PC-3 (cell line): ENCODE measurements at regions not wholly inside any gene's neighbourhood (a gene's known extent, or its start where the extent isn't known, plus 50 kb on each side); places are given as distances from the start of the nearest gene placed in this dataset.
A peak's percentile ranks its signal among the peaks of the same experiment; 100 is the strongest.

Source experiments
- ATAC-seq: fragments of 200-7000 bp; cut with Tn5 transposase; 2 replicates; pipeline ENCODE4 v1.9.1; 2020; ENCODE audit warnings: mild to moderate bottlenecking, moderate library complexity
- BruUV-seq: library from RNA; stranded (reverse); fragments of 400-500 nt; replicated peaks from 2 replicates; lab custom pipeline; 2021; lab: Mats Ljungman, UMichigan
- CTCF ChIA-PET: fragments of 300-600 bp; sonication (Branson Sonifier 250); formaldehyde crosslinking; loops from one replicate; lab custom pipeline; 2022; ENCODE audit warnings: antibody characterized with exemption; lab: Charles Lee
- POLR2A ChIA-PET: fragments of 300-600 bp; sonication (Branson Sonifier 250); formaldehyde crosslinking; loops from one replicate; lab custom pipeline; 2022; ENCODE audit warnings: antibody characterized with exemption; ENCODE audit not compliant: unreplicated experiment; lab: Charles Lee
- DNase-seq: peaks from one replicate; pipeline ENCODE4 v3.0.0-alpha.2; 2015
- H2AFZ ChIP-seq: fragments of 300-600 bp; sonication (generic); 2 replicates; pipeline ENCODE4 v1.6.0; 2016; ENCODE audit warnings: antibody characterized with exemption, low read length
- H3F3A ChIP-seq: fragments of 300-600 bp; sonication (generic); one replicate; pipeline ENCODE4 v1.6.0; 2017; ENCODE audit warnings: antibody characterized with exemption, low read length, control low read depth, mild to moderate bottlenecking; ENCODE audit not compliant: unreplicated experiment
- H3K27ac ChIP-seq: fragments of 300-600 bp; sonication (generic); 2 replicates; pipeline ENCODE4 v1.5.1; 2016; ENCODE audit warnings: mild to moderate bottlenecking, low read length
- H3K27me3 ChIP-seq: fragments of 300-600 bp; sonication (generic); 2 replicates; pipeline ENCODE4 v1.6.1; 2016; ENCODE audit warnings: low read length, mixed read lengths
- H3K36me3 ChIP-seq: fragments of 300-600 bp; sonication (generic); 2 replicates; pipeline ENCODE4 v1.6.1; 2016; ENCODE audit warnings: low read depth, mixed run types, low read length, mixed read lengths
- H3K4me1 ChIP-seq: fragments of 300-600 bp; sonication (generic); 2 replicates; pipeline ENCODE4 v1.5.1; 2016; ENCODE audit warnings: low read length; ENCODE audit not compliant: insufficient read depth
- H3K4me2 ChIP-seq: fragments of 300-600 bp; sonication (generic); 2 replicates; pipeline ENCODE4 v1.6.0; 2016; ENCODE audit warnings: low read length
- H3K4me3 ChIP-seq: fragments of 300-600 bp; sonication (generic); 2 replicates; pipeline ENCODE4 v1.5.1; 2016; ENCODE audit warnings: mild to moderate bottlenecking, low read length, mixed read lengths
- H3K79me2 ChIP-seq: fragments of 300-600 bp; sonication (generic); 2 replicates; pipeline ENCODE4 v1.6.1; 2017; ENCODE audit warnings: low read length, mixed read lengths
- H3K9ac ChIP-seq: fragments of 300-600 bp; sonication (generic); 2 replicates; pipeline ENCODE4 v1.6.0; 2016; ENCODE audit warnings: mild to moderate bottlenecking, low read length
- H3K9me2 ChIP-seq: fragments of 300-600 bp; sonication (generic); replicated peaks from 2 replicates; pipeline ENCODE4 v1.6.1; 2016; ENCODE audit warnings: mixed run types, low read length, mixed read lengths
- H3K9me3 ChIP-seq: fragments of 300-600 bp; sonication (generic); 2 replicates; pipeline ENCODE4 v1.6.1; 2016; ENCODE audit warnings: low read length, mixed read lengths
- H4K20me1 ChIP-seq: fragments of 300-600 bp; sonication (generic); 2 replicates; pipeline ENCODE4 v1.6.1; 2016; ENCODE audit warnings: low read length, mixed read lengths
- CTCF ChIP-seq: fragments of 300-600 bp; sonication (generic); conservative IDR thresholded peaks from 2 replicates; pipeline ENCODE4 v1.5.1; 2017; ENCODE audit warnings: antibody characterized with exemption, low read depth, mild to moderate bottlenecking, low read length
- EZH2 ChIP-seq: fragments of 300-600 bp; sonication (generic); IDR thresholded peaks from one replicate; pipeline ENCODE4 v1.6.1; 2017; ENCODE audit warnings: antibody characterized with exemption, mild to moderate bottlenecking, low read length; ENCODE audit not compliant: unreplicated experiment
- EZH2phosphoT487 ChIP-seq: fragments of 300-600 bp; sonication (generic); IDR thresholded peaks from 2 replicates; pipeline ENCODE4 v1.6.1; 2018; ENCODE audit warnings: mild to moderate bottlenecking, antibody characterized with exemption, low read length, borderline replicate concordance
- intact Hi-C: fragments of 100-400 bp; cut with micrococcal nuclease; formaldehyde crosslinking; loops from 2 replicates; pipeline ENCODE4 v1.9.0; 2023

GRCh38 chr4:36990128-36990872 lies 254.2 kb upstream of the NWD2 start:
- Histone ChIP-seq H3K79me2 (no peaks in the 10 kb centered on the region), H4K20me1 (no peaks in the 10 kb centered on the region), H3K4me1 (0 out of 2 replicates have a peak, but pooled peaks cover 8% of the 10 kb centered on the region), H3K9me2 (no peaks in the 10 kb centered on the region), H3K9ac (no peak overlapping the region), H3K27me3 (no peaks in the 10 kb centered on the region), H3K4me3 (no peak overlapping the region), H2AFZ (no peak overlapping the region), H3K27ac (no peak overlapping the region), H3F3A (no peaks in the 10 kb centered on the region), H3K36me3 (no peaks in the 10 kb centered on the region), H3K4me2 (no peak overlapping the region), H3K9me3 (no peaks in the 10 kb centered on the region)
- TF ChIP-seq EZH2: no peak
- no peak for TF ChIP-seq CTCF
- TF ChIP-seq EZH2phosphoT487: no peak
- no TSS peak for BruUV-seq
- no peak for DNase-seq
- CTCF ChIA-PET: no interaction called here
- ATAC-seq: no peak
- POLR2A ChIA-PET: no interaction called here
- intact Hi-C loops: no loop called here

- no peaks in the 10 kb centered on the region for H3K9me3 ChIP-seq
- no peak overlapping the region for H3K9ac ChIP-seq
- H3K27me3 ChIP-seq: no peaks in the 10 kb centered on the region
- H3K36me3 ChIP-seq: no peaks in the 10 kb centered on the region
- 0 out of 2 replicates have a peak, but pooled peaks cover 14% of the 10 kb centered on the region for H3K4me1 ChIP-seq
- BruUV-seq: no TSS peak
- peak overlapping the region; percentile 37; the same call in 1 of the 2 replicates for H3K4me2 ChIP-seq
- no peaks in the 10 kb centered on the region for H3K9me2 ChIP-seq
- ChIA-PET POLR2A (no interaction called here), CTCF (no interaction called here)
- no peak overlapping the region for H2AFZ ChIP-seq
- no peak overlapping the region for H3K4me3 ChIP-seq
- H4K20me1 ChIP-seq: no peaks in the 10 kb centered on the region
- no peak overlapping the region for H3K27ac ChIP-seq
- ATAC-seq (no peak), DNase-seq (peak; percentile 44)
- TF ChIP-seq EZH2phosphoT487: no peak
- TF ChIP-seq EZH2: no peak
- TF ChIP-seq CTCF: no peak
- no peaks in the 10 kb centered on the region for H3K79me2 ChIP-seq
- H3F3A ChIP-seq: no peaks in the 10 kb centered on the region
- intact Hi-C loops: no loop called here
These were observed 246.8 kb upstream of the NWD2 start for GRCh38 chr4:36997727-36998126.

- Histone ChIP-seq H3K9me3 (no peaks in the 10 kb centered on the region), H3K9ac (no peak overlapping the region), H3K27me3 (no peaks in the 10 kb centered on the region), H3F3A (no peaks in the 10 kb centered on the region), H4K20me1 (no peaks in the 10 kb centered on the region), H3K79me2 (no peaks in the 10 kb centered on the region), H3K4me2 (no peak overlapping the region), H3K9me2 (no peaks in the 10 kb centered on the region), H2AFZ (no peak overlapping the region), H3K36me3 (no peaks in the 10 kb centered on the region), H3K4me3 (no peak overlapping the region), H3K27ac (no peak overlapping the region), H3K4me1 (0 out of 2 replicates have a peak, but pooled peaks cover 6% of the 10 kb centered on the region)
- BruUV-seq: no TSS peak
- intact Hi-C loops: no loop called here
- TF ChIP-seq EZH2: no peak
- TF ChIP-seq EZH2phosphoT487: no peak
- TF ChIP-seq CTCF: no peak
- no peak for DNase-seq
- ATAC-seq: no peak
- ChIA-PET POLR2A (interaction anchor here (0.6 kb wide), 1 partner anchor 32 kb away, joined by 4 read pairs; no protein-coding TSS in a partner anchor), CTCF (no interaction called here)
These were observed 244.3 kb upstream of the NWD2 start for GRCh38 chr4:37000281-37000680.
